Stimulated activated CD4-positive, alpha-beta T cell treated with anti-CD3 and anti-CD28 coated beads, Interleukin-4, amount 100 ng/mL, for 24 hours (primary cell): ENCODE measurements at regions not wholly inside any gene's neighbourhood (a gene's known extent, or its start where the extent isn't known, plus 50 kb on each side); places are given as distances from the start of the nearest gene placed in this dataset.

Experiments used
- DNase-seq: peaks from one replicate; pipeline ENCODE4 v3.0.0-alpha.2; 2020

GRCh38 chr9:115373710-115374045, 255.7 kb upstream of the TNC start:
- no peak for DNase-seq

- no peak for DNase-seq
Measured at GRCh38 chr9:115374724-115375268, 256.8 kb upstream of the TNC start.

GRCh38 chr9:115378241-115378640, 260.3 kb upstream of the TNC start:
- DNase-seq: no peak

GRCh38 chr9:115378758-115379157, 260.8 kb upstream of the TNC start:
- DNase-seq: no peak

- DNase-seq: no peak
Measured at GRCh38 chr9:115379719-115380118, 261.8 kb upstream of the TNC start.

GRCh38 chr9:115382865-115383264, 264.9 kb upstream of the TNC start:
- DNase-seq: no peak

- DNase-seq: no peak
Measured at GRCh38 chr9:115385383-115386122, 267.6 kb upstream of the TNC start.

- no peak for DNase-seq
Measured at GRCh38 chr9:115386963-115387770, 269.2 kb upstream of the TNC start.

- DNase-seq: no peak
Measured at GRCh38 chr9:115391168-115391825, 273.3 kb upstream of the TNC start.

GRCh38 chr9:115393976-115394775, 276.2 kb upstream of the TNC start:
- DNase-seq: no peak

- no peak for DNase-seq
Measured at GRCh38 chr9:115395511-115396021, 277.6 kb upstream of the TNC start.

- DNase-seq: no peak
Measured at GRCh38 chr9:115396071-115396529, 278.1 kb upstream of the TNC start.

GRCh38 chr9:115397591-115398312, 279.8 kb upstream of the TNC start:
- DNase-seq: no peak

GRCh38 chr9:115398313-115398650, 280.3 kb upstream of the TNC start:
- DNase-seq: no peak

- no peak for DNase-seq
Measured at GRCh38 chr9:115398996-115399395, 281.0 kb upstream of the TNC start.

GRCh38 chr9:115400796-115401195, 282.8 kb upstream of the TNC start:
- no peak for DNase-seq

- no peak for DNase-seq
Measured at GRCh38 chr9:115401756-115402327, 283.9 kb upstream of the TNC start.

GRCh38 chr9:115403753-115404152, 285.8 kb upstream of the TNC start:
- DNase-seq: no peak

GRCh38 chr9:115404311-115404710, 286.4 kb upstream of the TNC start:
- no peak for DNase-seq

GRCh38 chr9:115411516-115411915, 293.6 kb upstream of the TNC start:
- no peak for DNase-seq

GRCh38 chr9:115411993-115412452, 294.1 kb upstream of the TNC start:
- no peak for DNase-seq
